PC-3 (cell line): ENCODE measurements at regions not wholly inside any gene's neighbourhood (a gene's known extent, or its start where the extent isn't known, plus 50 kb on each side); places are given as distances from the start of the nearest gene placed in this dataset.

ENCODE experiments used
- CTCF ChIP-seq: fragments of 300-600 bp; sonication (generic); conservative IDR thresholded peaks from 2 replicates; pipeline ENCODE4 v1.5.1; 2017; ENCODE audit warnings: antibody characterized with exemption, low read depth, mild to moderate bottlenecking, low read length
- EZH2phosphoT487 ChIP-seq: fragments of 300-600 bp; sonication (generic); IDR thresholded peaks from 2 replicates; pipeline ENCODE4 v1.6.1; 2018; ENCODE audit warnings: mild to moderate bottlenecking, antibody characterized with exemption, low read length, borderline replicate concordance

- TF ChIP-seq CTCF (no peak), EZH2phosphoT487 (no peak)
These were observed 121.3 kb upstream of the WDR17 start for GRCh38 chr4:175944126-175944910.
